Brain microvascular endothelial cell (primary cell): ENCODE measurements at regions not wholly inside any gene's neighbourhood (a gene's known extent, or its start where the extent isn't known, plus 50 kb on each side); places are given as distances from the start of the nearest gene placed in this dataset.
A peak's percentile ranks its signal among the peaks of the same experiment; 100 is the strongest.

Source experiments
- DNase-seq: peaks from one replicate; pipeline ENCODE4 v3.0.0-alpha.2; 2020
- H3K27ac ChIP-seq: fragments of 250-450 bp; sonication (Bioruptor Pico); 2 replicates; pipeline ENCODE4 v1.5.1; 2020; ENCODE audit warnings: mild to moderate bottlenecking, moderate library complexity
- H3K27me3 ChIP-seq: fragments of 250-450 bp; sonication (Bioruptor Pico); replicated peaks from 2 replicates; pipeline ENCODE4 v1.5.1; 2020; ENCODE audit warnings: mild to moderate bottlenecking
- H3K36me3 ChIP-seq: fragments of 250-450 bp; sonication (Bioruptor Pico); replicated peaks from 2 replicates; pipeline ENCODE4 v1.5.1; 2020; ENCODE audit warnings: mild to moderate bottlenecking
- H3K4me3 ChIP-seq: 2 replicates; pipeline ENCODE4 v1.5.1; 2011; ENCODE audit warnings: low read depth, mild to moderate bottlenecking, control low read depth, low read length, moderate library complexity
- CTCF ChIP-seq: IDR thresholded peaks from 2 replicates; pipeline ENCODE4 v1.5.1; 2011; ENCODE audit warnings: low read depth, mild to moderate bottlenecking, moderate library complexity, low read length, control low read depth, inconsistent platforms; ENCODE audit errors: missing control alignments
- in situ Hi-C: cut with HindIII; loops from 2 replicates; pipeline ENCODE4 v1.10.0; 2017; ENCODE audit warnings: low sequenced_read_pairs, low pct_ligation_motif_present

GRCh38 chrX:96170626-96171025 lies 514.0 kb upstream of the DIAPH2 start:
- in situ Hi-C loops = no loop called here
- DNase-seq = no peak
- H3K27ac ChIP-seq = no peak overlapping the region
- no peaks in the 10 kb centered on the region for H3K27me3 ChIP-seq
- no peak overlapping the region for H3K4me3 ChIP-seq
- no peak for TF ChIP-seq CTCF
- H3K36me3 ChIP-seq = no peaks in the 10 kb centered on the region

GRCh38 chrX:96176921-96177320 lies 507.7 kb upstream of the DIAPH2 start:
- Histone ChIP-seq H3K4me3 (no peak overlapping the region), H3K27me3 (no peaks in the 10 kb centered on the region), H3K27ac (no peak overlapping the region), H3K36me3 (no peaks in the 10 kb centered on the region)
- TF ChIP-seq CTCF = no peak
- in situ Hi-C loops = no loop called here
- DNase-seq = no peak

GRCh38 chrX:96181605-96182004 lies 503.0 kb upstream of the DIAPH2 start:
- no peak for DNase-seq
- no peak overlapping the region for H3K4me3 ChIP-seq
- no peak for TF ChIP-seq CTCF
- no peak overlapping the region for H3K27ac ChIP-seq
- H3K27me3 ChIP-seq = no peaks in the 10 kb centered on the region
- no peaks in the 10 kb centered on the region for H3K36me3 ChIP-seq
- in situ Hi-C loops = no loop called here

GRCh38 chrX:96182366-96182765 lies 502.3 kb upstream of the DIAPH2 start:
- peak; percentile 77 for TF ChIP-seq CTCF
- in situ Hi-C loops = no loop called here
- H3K4me3 ChIP-seq = no peak overlapping the region
- peak; percentile 27 for DNase-seq
- no peaks in the 10 kb centered on the region for H3K27me3 ChIP-seq
- H3K36me3 ChIP-seq = no peaks in the 10 kb centered on the region
- no peak overlapping the region for H3K27ac ChIP-seq

- Histone ChIP-seq H3K36me3 (no peaks in the 10 kb centered on the region), H3K27me3 (no peaks in the 10 kb centered on the region), H3K27ac (no peak overlapping the region), H3K4me3 (no peak overlapping the region)
- in situ Hi-C loops = no loop called here
- no peak for DNase-seq
- no peak for TF ChIP-seq CTCF
Measured at GRCh38 chrX:96183391-96183790, 501.3 kb upstream of the DIAPH2 start.

- Histone ChIP-seq H3K27ac (no peak overlapping the region), H3K36me3 (no peaks in the 10 kb centered on the region), H3K27me3 (no peaks in the 10 kb centered on the region), H3K4me3 (no peak overlapping the region)
- in situ Hi-C loops = no loop called here
- TF ChIP-seq CTCF = peak; percentile 55
- DNase-seq = no peak
Measured at GRCh38 chrX:96183843-96184242, 500.8 kb upstream of the DIAPH2 start.
